GM11168 (cell line): ENCODE measurements at regions not wholly inside any gene's neighbourhood (a gene's known extent, or its start where the extent isn't known, plus 50 kb on each side); places are given as distances from the start of the nearest gene placed in this dataset.
"Not testable (repeated sequence)": the region's sequence is repeated elsewhere in the genome, so short reads cannot be mapped to it uniquely, and the experiment has no call there.

Experiments
- in situ Hi-C: fragments of 300-500 bp; cut with MboI; formaldehyde crosslinking; loops from one replicate; pipeline ENCODE4 v1.12.0; 2022; ENCODE audit warnings: low sequenced_read_pairs; ENCODE audit not compliant: unreplicated experiment

- in situ Hi-C loops, result no loop called here
Measured at GRCh38 chr1:200258447-200259375, 151.1 kb downstream of the ZNF281 start.

DNA sequence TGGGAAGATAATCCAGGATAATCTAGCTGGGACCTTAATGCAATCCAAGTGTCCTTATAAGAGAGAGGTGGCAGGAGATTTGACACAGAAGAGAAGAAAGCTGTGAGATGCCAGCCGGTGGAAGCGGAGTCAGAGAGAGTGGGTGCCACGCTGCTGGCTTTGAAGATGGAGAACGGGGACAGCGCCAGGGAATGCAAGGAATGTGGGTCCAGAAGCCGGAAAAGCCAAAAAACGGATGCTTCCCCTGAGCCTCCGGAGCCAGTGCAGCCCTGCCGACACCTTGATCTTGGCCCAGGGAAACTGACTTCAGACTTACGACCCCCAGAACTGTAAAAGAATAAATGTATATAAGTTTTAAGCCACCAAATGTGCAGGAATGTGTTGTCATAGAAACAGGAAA, 152.6 kb downstream of the ZNF281 start:
- in situ Hi-C loops, result no loop called here

DNA sequence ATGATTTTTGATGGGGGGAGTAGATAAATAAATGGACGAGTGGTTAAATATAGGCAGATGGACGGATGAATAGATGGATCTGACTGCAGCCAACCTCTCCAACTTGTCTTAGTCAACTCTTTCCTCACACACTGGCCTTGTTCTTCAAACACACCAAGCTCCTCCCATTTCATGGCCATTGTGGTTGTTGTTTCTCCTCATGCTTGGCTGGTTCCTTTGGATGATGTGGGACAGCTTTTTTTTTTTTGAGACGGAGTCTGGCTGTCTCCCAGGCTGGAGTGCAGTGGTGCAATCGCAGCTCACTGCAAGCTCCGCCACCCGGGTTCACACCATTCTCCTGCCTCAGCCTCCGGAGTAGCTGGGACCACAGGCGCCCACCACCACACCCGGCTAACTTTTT, 155.2 kb downstream of the ZNF281 start:
- in situ Hi-C loops, result not testable (repeated sequence)

- in situ Hi-C loops, result no loop called here
Measured at GRCh38 chr1:200253774-200254495, 155.9 kb downstream of the ZNF281 start.

DNA sequence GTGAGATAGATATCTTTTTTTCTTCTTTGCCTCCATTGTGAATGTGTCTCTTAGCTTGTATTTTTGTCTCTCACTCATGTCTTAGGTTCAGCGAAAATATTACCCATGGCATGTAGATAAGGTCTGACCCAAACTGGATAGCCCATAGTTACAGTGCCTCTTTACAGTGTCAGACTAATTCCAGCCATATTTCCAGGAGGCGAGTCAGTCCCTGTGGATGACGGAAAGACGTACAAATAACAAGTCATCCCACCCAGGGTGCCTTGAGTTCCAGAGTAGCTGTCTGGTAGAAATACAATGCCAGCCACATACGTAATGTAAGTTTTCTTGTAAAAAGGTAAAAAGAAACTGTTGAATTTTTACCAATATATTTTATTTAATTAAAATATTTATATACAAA, 157.3 kb downstream of the ZNF281 start:
- in situ Hi-C loops, result no loop called here

DNA sequence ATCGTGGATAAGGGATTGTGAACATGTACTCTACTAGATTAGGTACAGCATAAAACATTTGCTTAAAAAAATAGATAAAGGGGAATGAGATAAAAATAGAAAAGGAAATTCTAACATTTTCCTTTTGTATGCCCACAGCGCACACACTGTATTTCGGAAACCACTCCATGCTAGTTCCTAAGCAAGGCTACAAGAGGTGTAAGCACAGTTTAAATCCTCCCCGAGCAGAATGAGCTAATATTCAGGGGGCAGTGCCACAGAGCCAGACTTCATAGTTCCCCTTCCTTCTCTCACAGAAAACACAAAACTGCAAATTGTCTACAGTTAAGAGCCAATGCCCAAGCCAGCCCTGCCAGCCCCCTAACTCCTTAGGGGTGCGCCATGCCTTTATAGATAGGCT, 159.4 kb downstream of the ZNF281 start:
- in situ Hi-C loops, result no loop called here

- in situ Hi-C loops, result no loop called here
Measured at GRCh38 chr1:200248541-200248940, 161.3 kb downstream of the ZNF281 start.

DNA sequence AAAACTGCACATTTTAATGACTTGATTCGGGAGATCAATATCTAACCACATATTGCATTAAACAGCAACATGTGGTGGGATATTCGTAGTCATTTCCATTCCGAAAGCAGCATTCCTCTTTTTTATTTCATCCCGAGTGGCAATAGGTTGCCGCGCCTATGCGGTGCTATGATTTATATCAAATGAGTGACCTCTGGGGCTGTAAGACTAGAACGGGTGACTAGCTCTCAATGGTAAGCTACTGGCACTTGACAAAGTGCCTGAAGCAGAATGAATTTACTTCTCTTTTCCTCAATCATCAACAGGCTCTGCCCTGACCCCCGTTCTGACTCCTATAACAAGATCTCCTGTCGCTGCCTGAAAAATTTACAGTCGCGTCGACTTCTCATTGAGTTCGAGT, 162.3 kb downstream of the ZNF281 start:
- in situ Hi-C loops, result no loop called here

- in situ Hi-C loops, result no loop called here
Measured at GRCh38 chr1:200245473-200245872, 164.4 kb downstream of the ZNF281 start.

- in situ Hi-C loops, result no loop called here
Measured at GRCh38 chr1:200243042-200243437, 166.8 kb downstream of the ZNF281 start.

DNA sequence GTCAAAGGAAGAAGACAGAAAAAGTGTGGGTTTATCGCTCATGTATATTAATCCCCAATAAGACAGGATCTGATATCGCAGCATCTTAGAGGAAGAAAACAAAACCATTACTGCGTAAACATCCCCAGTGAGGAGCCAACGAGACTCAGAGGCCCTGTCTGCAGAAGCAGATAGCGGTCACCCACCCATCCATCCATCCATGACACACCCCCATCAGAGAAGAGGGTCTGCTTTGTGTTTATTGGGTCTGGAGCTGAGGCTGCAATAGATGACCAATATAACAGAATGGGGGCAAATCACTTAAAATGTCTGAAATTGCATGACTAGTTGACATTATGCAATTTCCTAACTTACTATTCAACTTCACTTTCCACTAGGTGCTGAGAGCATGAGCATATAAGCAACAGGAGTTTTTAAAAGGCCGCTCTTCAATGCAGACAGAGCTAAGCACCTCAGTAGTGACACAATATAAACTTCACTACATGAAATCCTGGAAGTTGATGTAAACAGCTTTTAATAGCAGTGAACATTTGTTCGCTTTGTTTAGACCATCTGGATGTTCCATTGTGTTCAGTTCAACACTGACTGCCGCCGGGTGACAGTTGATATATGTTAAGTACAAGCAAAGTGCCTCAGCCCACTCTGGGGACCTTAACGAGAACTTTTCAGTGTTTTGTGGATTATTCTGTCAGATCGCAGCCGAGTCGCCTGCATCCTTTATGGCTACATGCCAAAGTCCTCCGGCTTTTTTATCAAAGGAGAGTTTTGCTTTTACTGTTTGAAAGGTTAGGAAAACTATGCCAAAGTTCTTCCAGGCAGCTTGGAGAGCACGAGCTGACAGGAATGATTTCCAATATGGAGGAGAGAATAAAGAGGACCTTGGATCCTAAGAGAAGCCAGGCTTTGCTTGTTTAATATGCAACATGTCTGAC, 167.5 kb downstream of the ZNF281 start:
- in situ Hi-C loops, result no loop called here

DNA sequence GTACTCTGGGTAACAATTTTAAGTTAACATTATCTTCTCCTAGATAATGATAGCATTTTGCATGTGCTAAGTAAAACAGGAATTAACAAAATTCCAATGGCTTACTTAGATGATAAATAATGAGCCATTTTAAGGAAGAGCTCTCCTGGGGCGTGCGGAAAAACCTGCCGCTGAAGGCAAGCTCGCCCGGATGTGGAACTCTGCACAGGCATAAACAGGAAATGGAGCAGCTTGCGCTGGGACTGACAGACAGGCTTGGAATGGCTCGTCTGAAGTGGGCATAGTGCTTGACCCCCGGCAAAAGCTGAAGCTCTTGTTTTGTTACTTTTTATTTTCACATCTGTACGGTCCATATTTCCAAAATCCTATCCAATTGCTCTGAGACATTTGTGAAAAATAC, 169.2 kb downstream of the ZNF281 start:
- in situ Hi-C loops, result no loop called here

DNA sequence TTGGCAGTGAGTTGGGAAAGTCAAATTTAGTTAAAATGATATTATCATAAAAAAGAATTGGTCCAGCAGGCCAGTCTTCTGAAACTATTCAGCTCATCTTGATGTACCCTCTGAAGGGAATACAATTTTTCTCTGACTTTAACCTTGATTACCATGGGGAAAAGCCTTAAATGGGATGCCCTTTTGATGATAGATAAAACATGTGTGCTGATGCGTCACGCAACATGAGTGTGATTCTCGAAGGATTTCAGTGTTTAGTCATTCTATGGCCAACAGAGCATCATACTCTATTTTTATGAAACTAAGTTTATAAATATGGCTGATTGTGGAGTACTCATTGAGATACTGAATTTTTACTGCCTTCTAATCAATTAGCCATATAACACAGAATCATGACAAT, 171.5 kb downstream of the ZNF281 start:
- in situ Hi-C loops, result no loop called here

- in situ Hi-C loops, result no loop called here
Measured at GRCh38 chr1:200237066-200237465, 172.8 kb downstream of the ZNF281 start.

DNA sequence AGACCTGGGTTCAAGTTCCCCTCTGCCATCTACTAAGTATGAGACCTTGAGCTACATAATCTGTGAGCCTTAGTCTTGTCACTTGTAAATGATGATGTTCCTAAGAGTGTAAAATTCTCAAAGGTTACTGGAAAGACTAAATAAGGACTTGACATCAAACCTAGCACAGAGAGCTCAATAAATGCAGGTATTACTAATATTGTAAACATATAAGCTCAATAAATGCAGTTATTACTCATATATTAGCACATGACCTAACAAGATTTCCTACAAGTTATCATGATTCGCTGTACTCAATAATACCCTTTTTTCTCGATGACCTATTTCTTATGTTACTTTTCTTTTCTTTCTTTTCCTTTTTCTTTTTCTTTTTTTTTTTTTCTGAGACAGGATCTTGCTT, 174.9 kb downstream of the ZNF281 start:
- in situ Hi-C loops, result no loop called here

GRCh38 chr1:200233393-200233792, 176.4 kb downstream of the ZNF281 start:
- in situ Hi-C loops, result no loop called here

GRCh38 chr1:200231787-200232231, 178.0 kb downstream of the ZNF281 start:
- in situ Hi-C loops, result no loop called here

DNA sequence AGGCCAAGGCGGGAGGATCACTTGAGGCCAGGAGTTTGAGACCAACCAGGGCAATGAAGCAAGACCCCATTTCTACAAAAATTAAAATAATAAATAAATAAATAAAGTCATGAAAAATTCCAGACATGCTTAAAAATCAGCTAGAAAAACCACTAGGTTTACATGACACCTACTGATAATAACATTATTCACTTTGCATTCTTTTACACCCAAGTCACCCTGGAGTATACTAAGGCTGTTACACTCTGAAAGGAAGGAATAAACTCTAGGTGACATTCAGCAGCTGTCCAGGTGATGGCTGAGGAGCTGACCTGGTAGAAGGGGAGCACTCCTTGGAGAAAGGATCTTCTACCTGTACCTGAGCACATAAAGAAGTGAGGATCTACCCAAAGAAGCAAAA, 179.2 kb downstream of the ZNF281 start:
- in situ Hi-C loops, result no loop called here

DNA sequence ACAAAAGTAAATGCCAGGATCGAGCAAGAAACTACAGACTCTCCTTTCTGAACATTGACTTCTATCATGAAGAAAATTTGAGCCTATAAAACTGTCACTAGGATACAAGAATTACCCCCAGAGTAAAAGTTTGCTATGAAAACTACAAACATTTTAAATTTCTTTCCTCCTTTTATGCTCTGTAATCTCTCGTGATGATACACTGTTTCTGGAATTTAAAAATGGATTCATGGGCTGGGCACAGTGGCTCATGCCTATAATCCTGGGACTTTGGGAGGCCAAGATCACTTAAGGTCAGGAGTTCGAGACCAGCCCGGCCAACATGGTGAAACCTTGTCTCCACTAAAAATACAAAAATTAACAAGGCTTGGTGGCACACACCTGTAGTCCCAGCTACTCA, 181.3 kb downstream of the ZNF281 start:
- in situ Hi-C loops, result no loop called here

- in situ Hi-C loops, result no loop called here
Measured at GRCh38 chr1:200228081-200228480, 181.8 kb downstream of the ZNF281 start.
